ENCODE measurements at regions not wholly inside any gene's neighbourhood (a gene's known extent, or its start where the extent isn't known, plus 50 kb on each side); places are given as distances from the start of the nearest gene placed in this dataset.

DNA sequence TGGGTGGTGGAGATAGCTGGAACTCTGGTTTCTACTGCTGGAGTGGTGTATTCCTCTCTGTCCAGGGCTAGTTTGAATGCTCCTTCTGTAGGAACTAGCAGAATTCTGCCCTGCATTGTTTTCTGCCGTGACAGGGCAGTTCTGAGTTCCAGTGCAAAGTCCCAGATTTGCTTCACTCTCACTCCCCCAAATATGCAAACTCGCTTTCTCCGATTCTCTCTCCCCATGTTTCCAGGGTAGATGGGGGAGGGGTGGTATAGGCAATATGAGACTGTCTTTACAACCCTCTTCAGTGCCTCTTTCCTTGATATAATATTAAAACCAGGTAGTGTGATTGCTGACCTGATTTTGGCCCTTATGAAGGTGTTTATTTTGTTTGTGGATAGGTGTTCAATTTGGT is 693.3 kb upstream of the GRM3 start:
- DNase-seq (ENCODE audit: low read depth, low spot score): no peak
- TF ChIP-seq SUZ12 (IDR thresholded peaks at IDR 0.05; ENCODE audit: extremely low read depth, insufficient read depth, insufficient read length) (no peak), ZNF274 (IDR thresholded peaks at IDR 0.05; ENCODE audit: low read depth, low read length) (no peak), YY1 (IDR thresholded peaks at IDR 0.05; ENCODE audit: insufficient read depth, insufficient read length) (no peak)
- Histone ChIP-seq H3K4me3 (ENCODE audit: insufficient read length, low read depth) (no peak overlapping the region), H3K9ac (ENCODE audit: insufficient read length, low read depth) (no peak overlapping the region), H3K9me3 (ENCODE audit: insufficient read depth, low read length) (no peaks in the 10 kb centered on the region), H3K4me1 (ENCODE audit: insufficient read depth, insufficient read length) (no peaks in the 10 kb centered on the region), H3K27me3 (ENCODE audit: insufficient read depth, insufficient read length) (no peaks in the 10 kb centered on the region), H3K36me3 (ENCODE audit: insufficient read depth, insufficient read length, low read length) (no peaks in the 10 kb centered on the region)

GRCh38 chr7:85947767-85948166 is 695.9 kb upstream of the GRM3 start:
- Histone ChIP-seq H3K4me3 (ENCODE audit: insufficient read length, low read depth) (no peak overlapping the region), H3K9me3 (ENCODE audit: insufficient read depth, low read length) (no peaks in the 10 kb centered on the region), H3K9ac (ENCODE audit: insufficient read length, low read depth) (no peak overlapping the region), H3K4me1 (ENCODE audit: insufficient read depth, insufficient read length) (no peaks in the 10 kb centered on the region), H3K27me3 (ENCODE audit: insufficient read depth, insufficient read length) (no peaks in the 10 kb centered on the region), H3K36me3 (ENCODE audit: insufficient read depth, insufficient read length, low read length) (no peaks in the 10 kb centered on the region)
- no peak for TF ChIP-seq YY1 (IDR thresholded peaks at IDR 0.05; ENCODE audit: insufficient read depth, insufficient read length)
- no peak for TF ChIP-seq SUZ12 (IDR thresholded peaks at IDR 0.05; ENCODE audit: extremely low read depth, insufficient read depth, insufficient read length)
- no peak for DNase-seq (ENCODE audit: low read depth, low spot score)

- TF ChIP-seq YY1 (IDR thresholded peaks at IDR 0.05; ENCODE audit: insufficient read depth, insufficient read length): no peak
- no peak for TF ChIP-seq SUZ12 (IDR thresholded peaks at IDR 0.05; ENCODE audit: extremely low read depth, insufficient read depth, insufficient read length)
- TF ChIP-seq ZNF274 (IDR thresholded peaks at IDR 0.05; ENCODE audit: low read depth, low read length): no peak
- Histone ChIP-seq H3K9me3 (ENCODE audit: insufficient read depth, low read length) (no peaks in the 10 kb centered on the region), H3K9ac (ENCODE audit: insufficient read length, low read depth) (no peak overlapping the region), H3K36me3 (ENCODE audit: insufficient read depth, insufficient read length, low read length) (no peaks in the 10 kb centered on the region), H3K27me3 (ENCODE audit: insufficient read depth, insufficient read length) (no peaks in the 10 kb centered on the region), H3K4me3 (ENCODE audit: insufficient read length, low read depth) (no peak overlapping the region), H3K4me1 (ENCODE audit: insufficient read depth, insufficient read length) (no peaks in the 10 kb centered on the region)
- DNase-seq (ENCODE audit: low read depth, low spot score): no peak
Measured at GRCh38 chr7:85940798-85941197, 702.9 kb upstream of the GRM3 start.

DNA sequence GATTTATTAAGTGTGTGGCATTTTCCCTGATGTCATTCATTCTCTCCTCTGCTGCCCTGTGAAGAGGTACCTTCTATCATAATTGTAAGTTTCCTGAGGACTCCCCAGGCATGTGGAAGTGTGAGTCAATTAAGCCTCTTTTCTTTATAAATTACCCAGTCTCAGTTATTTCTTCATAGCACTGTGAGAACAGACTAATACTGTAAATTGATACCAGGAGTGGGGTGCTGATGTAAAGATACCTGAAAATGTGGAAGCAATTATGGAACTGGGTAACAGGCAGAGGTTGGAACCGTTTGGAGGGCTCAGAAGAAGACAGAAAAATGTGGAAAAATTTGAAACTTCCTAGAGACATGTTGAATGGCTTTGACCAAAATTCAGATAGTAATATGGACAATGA is 711.8 kb upstream of the GRM3 start:
- Histone ChIP-seq H3K4me3 (ENCODE audit: insufficient read length, low read depth) (no peak overlapping the region), H3K36me3 (ENCODE audit: insufficient read depth, insufficient read length, low read length) (no peaks in the 10 kb centered on the region)

DNA sequence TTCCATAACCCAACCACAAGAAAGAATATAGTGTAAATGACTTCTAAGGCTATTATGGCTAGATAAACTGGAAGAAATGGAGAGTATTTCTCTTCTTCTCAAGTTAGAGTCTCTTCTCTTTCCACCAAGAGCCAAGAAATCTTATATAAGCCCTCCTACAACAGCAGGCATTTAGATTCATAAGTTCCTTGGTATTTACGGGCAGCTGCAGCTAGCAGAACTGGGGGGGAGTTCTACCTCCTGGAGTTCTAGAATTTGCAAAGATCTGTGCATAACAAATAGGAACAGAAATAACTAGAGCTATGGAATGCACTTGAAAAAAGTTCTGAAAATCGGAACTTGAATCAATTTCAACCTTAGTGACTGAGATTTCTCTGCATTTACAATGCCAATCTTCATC is 715.2 kb upstream of the GRM3 start:
- TF ChIP-seq YY1 (IDR thresholded peaks at IDR 0.05; ENCODE audit: insufficient read depth, insufficient read length): no peak

More for the DNA sequence above, 711.8 kb upstream of the GRM3 start:
- DNase-seq (ENCODE audit: low read depth, low spot score): no peak
- no peaks in the 10 kb centered on the region for H3K9me3 ChIP-seq (ENCODE audit: insufficient read depth, low read length)
- H3K4me1 ChIP-seq (ENCODE audit: insufficient read depth, insufficient read length): no peaks in the 10 kb centered on the region
- H3K9ac ChIP-seq (ENCODE audit: insufficient read length, low read depth): no peak overlapping the region
- TF ChIP-seq YY1 (IDR thresholded peaks at IDR 0.05; ENCODE audit: insufficient read depth, insufficient read length) (no peak), SUZ12 (IDR thresholded peaks at IDR 0.05; ENCODE audit: extremely low read depth, insufficient read depth, insufficient read length) (no peak), ZNF274 (IDR thresholded peaks at IDR 0.05; ENCODE audit: low read depth, low read length) (no peak)
- H3K27me3 ChIP-seq (ENCODE audit: insufficient read depth, insufficient read length): no peaks in the 10 kb centered on the region

GRCh38 chr7:85927226-85927625 is 716.5 kb upstream of the GRM3 start:
- no peak overlapping the region for H3K9ac ChIP-seq (ENCODE audit: insufficient read length, low read depth)
- H3K27me3 ChIP-seq (ENCODE audit: insufficient read depth, insufficient read length): no peaks in the 10 kb centered on the region
- no peak for DNase-seq (ENCODE audit: low read depth, low spot score)
- no peaks in the 10 kb centered on the region for H3K9me3 ChIP-seq (ENCODE audit: insufficient read depth, low read length)
- no peaks in the 10 kb centered on the region for H3K36me3 ChIP-seq (ENCODE audit: insufficient read depth, insufficient read length, low read length)
- TF ChIP-seq YY1 (IDR thresholded peaks at IDR 0.05; ENCODE audit: insufficient read depth, insufficient read length): no peak
- TF ChIP-seq SUZ12 (IDR thresholded peaks at IDR 0.05; ENCODE audit: extremely low read depth, insufficient read depth, insufficient read length): no peak
- no peak for TF ChIP-seq ZNF274 (IDR thresholded peaks at IDR 0.05; ENCODE audit: low read depth, low read length)
- no peaks in the 10 kb centered on the region for H3K4me1 ChIP-seq (ENCODE audit: insufficient read depth, insufficient read length)
- no peak overlapping the region for H3K4me3 ChIP-seq (ENCODE audit: insufficient read length, low read depth)

More for the DNA sequence above, 715.2 kb upstream of the GRM3 start:
- Histone ChIP-seq H3K36me3 (ENCODE audit: insufficient read depth, insufficient read length, low read length) (no peaks in the 10 kb centered on the region), H3K27me3 (ENCODE audit: insufficient read depth, insufficient read length) (no peaks in the 10 kb centered on the region), H3K9ac (ENCODE audit: insufficient read length, low read depth) (no peak overlapping the region), H3K9me3 (ENCODE audit: insufficient read depth, low read length) (no peaks in the 10 kb centered on the region), H3K4me3 (ENCODE audit: insufficient read length, low read depth) (no peak overlapping the region), H3K4me1 (ENCODE audit: insufficient read depth, insufficient read length) (no peaks in the 10 kb centered on the region)
- peak; percentile 40 for DNase-seq (ENCODE audit: low read depth, low spot score)

- TF ChIP-seq YY1 (IDR thresholded peaks at IDR 0.05; ENCODE audit: insufficient read depth, insufficient read length) (no peak), ZNF274 (IDR thresholded peaks at IDR 0.05; ENCODE audit: low read depth, low read length) (no peak), SUZ12 (IDR thresholded peaks at IDR 0.05; ENCODE audit: extremely low read depth, insufficient read depth, insufficient read length) (no peak)
- no peak overlapping the region for H3K4me3 ChIP-seq (ENCODE audit: insufficient read length, low read depth)
- H3K27me3 ChIP-seq (ENCODE audit: insufficient read depth, insufficient read length): no peaks in the 10 kb centered on the region
- no peaks in the 10 kb centered on the region for H3K36me3 ChIP-seq (ENCODE audit: insufficient read depth, insufficient read length, low read length)
- no peaks in the 10 kb centered on the region for H3K4me1 ChIP-seq (ENCODE audit: insufficient read depth, insufficient read length)
- no peaks in the 10 kb centered on the region for H3K9me3 ChIP-seq (ENCODE audit: insufficient read depth, low read length)
- H3K9ac ChIP-seq (ENCODE audit: insufficient read length, low read depth): no peak overlapping the region
- no peak for DNase-seq (ENCODE audit: low read depth, low spot score)
Measured at GRCh38 chr7:85924062-85924461, 719.6 kb upstream of the GRM3 start.

DNA sequence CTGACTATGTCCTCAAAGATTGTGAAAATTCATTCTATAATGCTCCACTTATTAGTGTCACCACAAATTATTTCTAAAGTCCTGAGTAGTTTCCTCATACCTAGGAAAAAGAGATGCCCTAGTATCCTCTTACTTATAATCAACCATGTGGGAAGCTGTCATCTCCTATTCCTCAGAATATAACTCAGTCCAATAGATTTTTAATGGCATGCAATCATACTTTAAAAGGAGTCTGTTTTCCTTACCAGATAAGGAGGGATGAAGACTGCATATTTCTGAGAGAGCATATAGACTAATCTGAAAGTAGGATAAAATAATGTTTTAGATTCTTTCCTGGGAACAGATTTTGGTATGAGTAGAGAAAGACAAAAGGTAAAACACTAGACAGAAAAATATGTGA is 727.7 kb upstream of the GRM3 start:
- H3K36me3 ChIP-seq (ENCODE audit: insufficient read depth, insufficient read length, low read length): no peaks in the 10 kb centered on the region
- H3K4me1 ChIP-seq (ENCODE audit: insufficient read depth, insufficient read length): no peaks in the 10 kb centered on the region
- no peaks in the 10 kb centered on the region for H3K9me3 ChIP-seq (ENCODE audit: insufficient read depth, low read length)
- TF ChIP-seq YY1 (IDR thresholded peaks at IDR 0.05; ENCODE audit: insufficient read depth, insufficient read length) (no peak), ZNF274 (IDR thresholded peaks at IDR 0.05; ENCODE audit: low read depth, low read length) (no peak), SUZ12 (IDR thresholded peaks at IDR 0.05; ENCODE audit: extremely low read depth, insufficient read depth, insufficient read length) (no peak)
- no peak overlapping the region for H3K4me3 ChIP-seq (ENCODE audit: insufficient read length, low read depth)
- no peaks in the 10 kb centered on the region for H3K27me3 ChIP-seq (ENCODE audit: insufficient read depth, insufficient read length)
- H3K9ac ChIP-seq (ENCODE audit: insufficient read length, low read depth): no peak overlapping the region
- DNase-seq (ENCODE audit: low read depth, low spot score): no peak
